HCT116 (cell line): ENCODE measurements at regions not wholly inside any gene's neighbourhood (a gene's known extent, or its start where the extent isn't known, plus 50 kb on each side); places are given as distances from the start of the nearest gene placed in this dataset.

Experiments
- ATAC-seq: fragments of 200-7000 bp; cut with Tn5 transposase; 2 replicates; pipeline ENCODE4 v1.9.1; 2020; ENCODE audit warnings: mild to moderate bottlenecking, moderate library complexity
- BruUV-seq: library from RNA; stranded (reverse); fragments of 400-500 nt; replicated peaks from 2 replicates; lab custom pipeline; 2021; lab: Mats Ljungman, UMichigan
- CTCF ChIA-PET: fragments of 300-600 bp; sonication (Branson Sonifier 250); formaldehyde crosslinking; loops from one replicate; lab custom pipeline; 2021; ENCODE audit warnings: antibody characterized with exemption; lab: Charles Lee
- POLR2A ChIA-PET: fragments of 300-600, 350-600 bp; sonication (Branson Sonifier 250); formaldehyde crosslinking; loops from one replicate; lab custom pipeline; 2021; ENCODE audit warnings: antibody characterized with exemption; lab: Charles Lee
- RAD21 ChIA-PET, 2 experiments: fragments of 300-600 bp; sonication (Branson Sonifier 250); formaldehyde crosslinking; loops; one replicate each; lab custom pipeline; 2023; ENCODE audit warnings: low total read pairs in 2 of 2; ENCODE audit not compliant: uncharacterized antibody in 2 of 2, unreplicated experiment in 2 of 2, low non-redundant PET in 1 of 2; lab: Charles Lee
- DNase-seq: peaks from one replicate; pipeline ENCODE4 v3.0.0-alpha.2; 2010; ENCODE audit warnings: low read depth, low spot score
- H2AFZ ChIP-seq: fragments of 200-600 bp; shearing (Covaris generic), sonication (generic); 2 replicates; pipeline ENCODE4 v1.6.1; 2017; ENCODE audit warnings: low read depth, mixed run types, mixed read lengths, antibody characterized with exemption, low read length; ENCODE audit not compliant: poor library complexity, severe bottlenecking
- H3K27ac ChIP-seq: 2 replicates; pipeline ENCODE4 v1.5.1; 2012; ENCODE audit warnings: low read depth, low read length
- H3K27me3 ChIP-seq: fragments of 200-600 bp; sonication (generic); 2 replicates; pipeline ENCODE4 v1.6.1; 2016; ENCODE audit warnings: mixed run types, low read length, mixed read lengths; ENCODE audit not compliant: insufficient read depth
- H3K36me3 ChIP-seq, 2 experiments: fragments of 200-500 bp in 1 of 2; fragments of 200-600 bp in 1 of 2; sonication (Bioruptor generic) in 1 of 2; sonication (generic) in 1 of 2; 2 replicates each; pipeline versions ENCODE4 v1.5.1 to v1.6.1; 2014 to 2016; ENCODE audit warnings: low read length in 2 of 2, inconsistent platforms in 1 of 2, mixed read lengths in 1 of 2, mixed run types in 1 of 2; ENCODE audit not compliant: insufficient read depth in 2 of 2, control insufficient read depth in 1 of 2
- H3K4me1 ChIP-seq, 2 experiments: fragments of 200-600 bp in 1 of 2; sonication (generic) in 1 of 2; 2 replicates each; pipeline versions ENCODE4 v1.5.1 to v1.6.1; 2012 to 2017; ENCODE audit warnings: low read length in 2 of 2, inconsistent platforms in 1 of 2, mild to moderate bottlenecking in 1 of 2, mixed read lengths in 1 of 2, mixed run types in 1 of 2, moderate library complexity in 1 of 2; ENCODE audit not compliant: insufficient read depth in 2 of 2, control insufficient read depth in 1 of 2
- H3K4me2 ChIP-seq: fragments of 200-600 bp; sonication (generic); 2 replicates; pipeline ENCODE4 v1.6.1; 2017; ENCODE audit warnings: mixed run types, low read length, mixed read lengths
- H3K4me3 ChIP-seq, 2 experiments: fragments of 200-600 bp in 1 of 2; sonication (generic) in 1 of 2; replicated peaks in 1 of 2; 2 replicates each; pipeline ENCODE4 v1.5.1; 2011 to 2016; ENCODE audit warnings: low read length in 2 of 2, control low read depth in 1 of 2, low read depth in 1 of 2, mild to moderate bottlenecking in 1 of 2, mixed read lengths in 1 of 2, mixed run types in 1 of 2
- H3K79me2 ChIP-seq: fragments of 200-600 bp; sonication (generic); 2 replicates; pipeline ENCODE4 v1.6.1; 2017; ENCODE audit warnings: mild to moderate bottlenecking, mixed run types, low read length, moderate library complexity, mixed read lengths; ENCODE audit not compliant: insufficient read depth
- H3K9ac ChIP-seq: fragments of 200-600 bp; sonication (generic); 2 replicates; pipeline ENCODE4 v1.6.1; 2016; ENCODE audit warnings: low read length, mixed read lengths
- H3K9me2 ChIP-seq: fragments of 200-600 bp; sonication (generic), shearing (Covaris generic); 2 replicates; pipeline ENCODE4 v1.6.1; 2017; ENCODE audit warnings: mixed run types, mild to moderate bottlenecking, moderate library complexity; ENCODE audit not compliant: insufficient read depth
- H3K9me3 ChIP-seq, 2 experiments: fragments of 200-500 bp in 1 of 2; fragments of 200-600 bp in 1 of 2; sonication (Bioruptor generic) in 1 of 2; sonication (generic) in 1 of 2; 2 replicates each; pipeline ENCODE4 v1.6.1; 2014 to 2017; ENCODE audit warnings: low read length in 2 of 2, mixed read lengths in 2 of 2, inconsistent platforms in 1 of 2, low read depth in 1 of 2, mild to moderate bottlenecking in 1 of 2, mixed run types in 1 of 2, moderate library complexity in 1 of 2; ENCODE audit not compliant: control insufficient read depth in 1 of 2, insufficient read depth in 1 of 2
- H4K20me1 ChIP-seq: fragments of 200-600 bp; sonication (generic), shearing (Covaris generic); 2 replicates; pipeline ENCODE4 v1.6.1; 2017; ENCODE audit warnings: mixed run types, mild to moderate bottlenecking, moderate library complexity; ENCODE audit not compliant: insufficient read depth
- EGR1 ChIP-seq: IDR thresholded peaks from 2 replicates; pipeline ENCODE4 v1.6.1; 2012; ENCODE audit warnings: low read depth
- EZH2 ChIP-seq: fragments of 200-600 bp; sonication (generic); IDR thresholded peaks from 2 replicates; pipeline ENCODE4 v1.6.1; 2017; ENCODE audit warnings: antibody characterized with exemption, mixed run types
- FOSL1 ChIP-seq: IDR thresholded peaks from 2 replicates; pipeline ENCODE4 v1.6.1; 2012; ENCODE audit warnings: low read depth
- REST ChIP-seq: IDR thresholded peaks from 2 replicates; pipeline ENCODE4 v1.6.1; 2012; ENCODE audit warnings: low read depth
- SIN3A ChIP-seq: IDR thresholded peaks from 2 replicates; pipeline ENCODE4 v1.6.1; 2012; ENCODE audit warnings: low read depth
- SP1 ChIP-seq: IDR thresholded peaks from 2 replicates; pipeline ENCODE4 v1.6.1; 2012; ENCODE audit warnings: low read depth
- SRF ChIP-seq: IDR thresholded peaks from 2 replicates; pipeline ENCODE4 v1.6.1; 2012; ENCODE audit warnings: low read depth
- YY1 ChIP-seq: IDR thresholded peaks from 2 replicates; pipeline ENCODE4 v1.6.1; 2011; ENCODE audit warnings: low read length, low read depth, moderate library complexity, mild to moderate bottlenecking; ENCODE audit not compliant: insufficient replicate concordance; ENCODE audit errors: extremely low read depth
- ZBTB33 ChIP-seq: IDR thresholded peaks from 2 replicates; pipeline ENCODE4 v1.6.1; 2011; ENCODE audit warnings: mild to moderate bottlenecking, low read length, moderate library complexity; ENCODE audit not compliant: insufficient replicate concordance; ENCODE audit errors: extremely low read depth
- ZFX ChIP-seq: fragments of 450-650 bp; IDR thresholded peaks from 2 replicates; pipeline ENCODE4 v1.6.1; 2017
- ZNF274 ChIP-seq: fragments of 200-500 bp; sonication (Bioruptor generic); IDR thresholded peaks from 2 replicates; pipeline ENCODE4 v1.6.1; 2014; ENCODE audit warnings: mild to moderate bottlenecking, low read depth, low read length, inconsistent platforms
- intact Hi-C: fragments of 100-400 bp; cut with micrococcal nuclease; formaldehyde crosslinking; loops from 2 replicates; pipeline ENCODE4 v1.10.0; 2022

- Histone ChIP-seq H3K79me2 (no peaks in the 10 kb centered on the region), H3K27ac (no peak overlapping the region), H3K4me2 (no peak overlapping the region), H3K9me3 (no peaks in the 10 kb centered on the region), H2AFZ (no peak overlapping the region), H3K4me3 (no peak overlapping the region), H4K20me1 (no peaks in the 10 kb centered on the region), H3K9ac (no peak overlapping the region), H3K4me1 (no peaks in the 10 kb centered on the region), H3K36me3 (no peaks in the 10 kb centered on the region), H3K9me2 (no peaks in the 10 kb centered on the region), H3K27me3 (no peaks in the 10 kb centered on the region)
- BruUV-seq = no TSS peak
- TF ChIP-seq EGR1 (no peak), SRF (no peak), EZH2 (no peak), ZBTB33 (no peak), ZNF274 (no peak), FOSL1 (no peak), ZFX (no peak), REST (no peak), SP1 (no peak), YY1 (no peak), SIN3A (no peak)
- DNase-seq (no peak), ATAC-seq (no peak)
- ChIA-PET POLR2A (no interaction called here), CTCF (no interaction called here), RAD21 (no interaction called here)
- intact Hi-C loops = loop anchor here (10.0 kb wide), 1 partner anchor 1111 kb away; no protein-coding TSS in a partner anchor
These were observed 197.2 kb upstream of the S1PR3 start for GRCh38 chr9:88794100-88794499.
